Islet precursor cell (in vitro differentiated cells): ENCODE measurements at regions not wholly inside any gene's neighbourhood (a gene's known extent, or its start where the extent isn't known, plus 50 kb on each side); places are given as distances from the start of the nearest gene placed in this dataset.

Experiments used
- DNase-seq: peaks from one replicate; pipeline ENCODE4 v3.0.0-alpha.2; 2018

DNA sequence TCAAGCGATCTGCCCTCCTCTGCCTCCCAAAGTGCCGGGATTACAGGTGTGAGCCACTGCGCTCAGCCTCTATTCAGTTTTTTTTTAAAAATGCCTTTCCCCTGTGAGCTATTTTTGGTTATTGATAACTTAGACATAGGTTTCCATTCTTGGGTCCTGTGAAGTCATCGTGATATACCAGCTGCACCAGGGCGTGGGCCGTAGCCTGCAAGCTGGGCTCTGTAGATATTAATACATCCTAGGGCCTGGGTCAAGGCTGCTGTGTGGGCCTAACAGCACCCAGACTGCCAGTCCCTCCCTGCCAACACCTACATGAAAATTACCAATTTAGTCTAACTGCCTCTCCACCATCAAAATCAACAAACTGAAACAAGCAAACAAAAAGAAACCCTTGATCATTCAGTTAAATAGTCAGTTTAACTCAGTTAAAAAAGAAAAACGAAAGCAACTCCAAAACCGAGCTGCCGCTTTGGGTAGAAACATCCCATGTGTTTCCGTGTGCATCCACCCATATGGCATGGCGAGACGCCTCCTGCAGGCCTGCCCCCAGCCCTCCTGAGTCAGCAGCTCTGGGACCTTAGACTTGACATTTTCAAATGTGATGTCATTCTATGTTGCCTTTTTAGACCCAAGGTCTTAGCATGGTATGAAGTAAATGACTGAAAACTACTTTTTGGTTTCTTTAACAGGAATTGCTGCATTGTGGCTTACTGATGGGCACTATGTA lies 330.2 kb downstream of the GLRX3 start:
- no peak for DNase-seq

DNA sequence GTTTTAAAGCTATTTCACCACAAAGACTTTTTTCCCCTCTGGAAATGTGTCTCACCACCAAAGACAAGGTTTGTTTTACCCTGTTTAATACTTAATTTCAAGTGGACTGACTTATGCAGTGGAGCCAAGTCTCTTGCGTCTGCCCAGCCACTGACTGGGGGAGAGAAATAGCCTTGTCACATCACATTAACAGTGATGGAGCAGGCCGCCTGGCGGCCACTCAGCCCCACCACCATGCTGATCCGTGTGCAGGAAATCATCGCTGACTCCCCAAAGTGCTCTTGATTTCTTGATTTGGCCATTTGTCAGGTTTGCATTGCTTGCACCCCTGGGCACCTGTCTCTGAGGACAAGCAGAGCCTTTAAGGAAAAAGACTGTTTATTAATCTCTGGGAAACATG lies 334.1 kb downstream of the GLRX3 start:
- DNase-seq, result no peak

DNA sequence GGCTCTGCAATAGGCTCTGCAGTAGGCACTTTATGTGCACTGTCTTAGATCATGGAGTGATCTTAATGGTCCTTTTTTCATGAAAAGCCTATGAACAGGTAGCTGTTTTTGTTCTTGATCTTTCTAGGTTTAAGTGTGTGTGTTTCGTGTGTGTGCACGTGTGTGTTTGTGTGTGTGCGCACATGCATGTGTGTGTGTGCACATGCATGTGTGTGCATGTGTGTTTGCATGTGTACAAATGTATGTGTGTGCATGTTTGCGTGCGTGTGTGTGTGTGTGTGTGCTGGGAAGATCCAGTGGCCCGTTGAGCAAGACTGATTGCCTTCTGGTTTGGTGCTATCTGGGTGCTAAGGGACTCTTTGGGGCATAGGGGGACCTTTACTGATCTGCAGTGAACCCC lies 334.8 kb downstream of the GLRX3 start:
- peak; percentile 22 for DNase-seq

DNA sequence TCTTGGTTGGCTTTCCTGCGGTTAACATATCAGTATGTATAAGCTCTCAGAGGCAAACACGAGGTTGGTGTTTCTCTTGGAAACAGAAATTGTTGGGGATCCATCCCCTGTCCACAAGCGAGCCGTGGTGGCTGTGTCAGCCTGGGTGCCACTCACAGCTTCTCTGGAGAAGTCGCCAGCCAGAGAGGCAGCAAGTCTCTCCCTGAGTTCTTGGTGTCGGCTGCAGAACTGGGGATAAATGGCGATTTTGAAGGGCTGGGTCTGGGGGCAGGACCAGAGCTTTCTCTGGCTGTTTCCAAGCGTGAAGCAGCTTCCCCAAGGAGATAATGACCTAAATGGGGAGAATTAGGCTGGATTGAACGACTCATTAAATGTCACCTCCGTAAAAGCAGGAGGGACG lies 335.3 kb downstream of the GLRX3 start:
- DNase-seq, result peak; percentile 38

DNA sequence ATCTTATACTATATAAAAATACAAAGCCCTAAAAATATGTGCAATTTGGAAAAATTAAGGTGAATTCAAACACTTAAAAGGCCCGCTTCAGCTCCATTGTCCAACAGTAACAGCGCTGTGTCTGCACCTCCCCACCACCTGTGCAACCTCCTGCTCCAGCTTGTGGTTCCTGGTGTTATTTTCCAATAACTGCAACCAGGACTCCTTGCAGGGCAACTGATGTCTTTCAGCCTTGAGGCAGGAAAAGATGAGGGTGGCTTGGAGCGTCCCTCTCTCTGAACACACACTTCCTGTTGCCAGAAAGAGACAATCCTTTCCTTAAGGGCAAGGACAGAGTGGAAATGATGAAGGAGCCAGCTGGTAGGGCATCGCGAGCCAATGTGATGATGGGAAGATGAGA lies 336.0 kb downstream of the GLRX3 start:
- no peak for DNase-seq

DNA sequence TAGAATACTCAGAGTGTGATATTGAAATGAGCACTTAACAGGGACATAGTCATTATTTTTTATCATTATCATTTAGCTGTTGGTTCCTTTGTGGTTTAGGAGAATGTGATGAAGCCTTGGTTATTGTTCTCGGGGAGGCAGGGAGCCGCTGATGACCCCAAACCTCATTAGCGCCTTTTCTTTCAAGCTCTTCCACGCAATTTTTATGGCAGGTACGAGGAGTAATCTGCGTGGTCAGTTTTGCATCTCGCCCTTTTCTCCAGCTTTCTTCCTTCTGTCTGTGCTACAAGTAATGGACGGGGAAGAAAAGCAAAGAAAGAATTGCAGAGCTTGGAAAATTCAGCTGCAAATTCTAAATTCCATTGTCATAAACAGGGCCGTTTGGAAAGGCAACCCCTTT lies 338.4 kb downstream of the GLRX3 start:
- no peak for DNase-seq

DNA sequence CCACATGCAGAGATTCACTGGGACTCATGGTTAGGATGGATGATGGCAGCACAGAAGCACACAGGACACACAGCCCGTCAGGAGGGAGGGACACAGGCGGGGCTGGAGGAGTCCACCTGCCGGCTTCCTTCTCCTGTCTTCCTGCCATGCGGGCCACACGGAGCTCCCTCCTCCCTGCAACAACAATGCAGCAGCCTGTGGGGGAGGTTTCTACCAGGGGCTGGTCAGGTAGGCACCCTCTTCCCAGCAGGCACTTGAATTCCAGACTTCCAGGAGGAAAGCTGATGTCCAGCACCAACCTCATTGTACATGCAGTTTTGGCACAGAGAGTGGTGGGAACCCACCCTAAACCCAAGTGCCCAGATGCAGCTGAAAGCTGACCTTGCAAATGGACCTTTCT lies 341.2 kb downstream of the GLRX3 start:
- no peak for DNase-seq

DNA sequence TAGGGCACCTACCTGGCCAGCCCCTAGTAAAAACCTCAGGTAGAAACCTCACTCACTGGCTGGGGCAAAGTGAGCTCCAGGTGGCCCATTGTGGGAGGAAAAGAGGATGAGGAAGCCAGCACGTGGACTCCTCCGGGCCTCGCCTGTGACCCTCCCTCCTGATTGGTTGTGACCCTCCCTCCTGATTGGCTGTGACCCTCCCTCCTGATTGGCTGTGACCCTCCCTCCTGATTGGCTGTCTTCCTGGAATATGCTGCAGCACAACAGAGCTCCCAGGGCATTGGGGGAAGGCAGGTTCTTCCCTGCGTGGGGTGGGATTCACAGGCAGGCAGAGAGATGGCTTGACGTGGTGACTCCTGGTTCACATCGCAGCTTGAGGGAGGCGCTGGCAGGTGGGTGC lies 343.0 kb downstream of the GLRX3 start:
- no peak for DNase-seq

DNA sequence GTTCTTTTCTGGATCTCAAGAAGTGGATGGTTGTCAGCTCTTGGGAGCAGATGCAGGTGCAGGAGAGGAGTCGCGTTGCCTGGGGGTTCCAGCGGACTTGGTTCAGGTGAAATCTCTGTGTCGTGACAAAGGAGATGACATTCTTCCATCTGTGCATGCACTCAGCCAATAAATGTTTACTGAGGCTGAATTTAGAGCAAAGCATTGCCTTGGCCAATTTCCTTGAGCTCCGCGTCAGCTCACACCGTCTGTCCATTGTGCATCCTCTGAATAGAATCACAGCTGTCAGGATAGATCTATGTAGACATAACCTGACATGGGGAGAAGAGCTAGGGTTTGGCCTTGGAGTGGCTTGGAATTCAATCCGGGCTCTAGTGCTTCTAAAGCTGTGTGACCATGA lies 343.7 kb downstream of the GLRX3 start:
- no peak for DNase-seq

DNA sequence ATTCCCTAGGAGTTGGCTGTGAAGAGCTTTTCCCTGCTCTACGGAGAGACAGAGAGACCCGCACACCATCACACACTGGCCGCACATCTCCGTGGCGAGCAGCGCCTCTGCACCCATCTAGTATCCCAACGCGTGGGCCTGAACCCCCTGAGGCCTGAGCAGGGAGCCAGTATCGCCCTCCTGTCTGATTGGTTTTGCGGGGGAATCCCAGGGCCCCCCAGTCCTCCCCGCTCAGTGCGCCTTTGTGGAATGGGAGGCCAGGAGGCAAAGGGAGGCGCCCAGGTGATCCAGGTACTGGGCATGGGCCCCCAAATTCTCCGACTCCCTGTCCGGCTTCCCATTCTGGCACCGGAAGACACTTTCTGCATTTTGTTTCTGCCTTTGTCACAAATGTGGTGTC lies 344.3 kb downstream of the GLRX3 start:
- DNase-seq, result no peak

DNA sequence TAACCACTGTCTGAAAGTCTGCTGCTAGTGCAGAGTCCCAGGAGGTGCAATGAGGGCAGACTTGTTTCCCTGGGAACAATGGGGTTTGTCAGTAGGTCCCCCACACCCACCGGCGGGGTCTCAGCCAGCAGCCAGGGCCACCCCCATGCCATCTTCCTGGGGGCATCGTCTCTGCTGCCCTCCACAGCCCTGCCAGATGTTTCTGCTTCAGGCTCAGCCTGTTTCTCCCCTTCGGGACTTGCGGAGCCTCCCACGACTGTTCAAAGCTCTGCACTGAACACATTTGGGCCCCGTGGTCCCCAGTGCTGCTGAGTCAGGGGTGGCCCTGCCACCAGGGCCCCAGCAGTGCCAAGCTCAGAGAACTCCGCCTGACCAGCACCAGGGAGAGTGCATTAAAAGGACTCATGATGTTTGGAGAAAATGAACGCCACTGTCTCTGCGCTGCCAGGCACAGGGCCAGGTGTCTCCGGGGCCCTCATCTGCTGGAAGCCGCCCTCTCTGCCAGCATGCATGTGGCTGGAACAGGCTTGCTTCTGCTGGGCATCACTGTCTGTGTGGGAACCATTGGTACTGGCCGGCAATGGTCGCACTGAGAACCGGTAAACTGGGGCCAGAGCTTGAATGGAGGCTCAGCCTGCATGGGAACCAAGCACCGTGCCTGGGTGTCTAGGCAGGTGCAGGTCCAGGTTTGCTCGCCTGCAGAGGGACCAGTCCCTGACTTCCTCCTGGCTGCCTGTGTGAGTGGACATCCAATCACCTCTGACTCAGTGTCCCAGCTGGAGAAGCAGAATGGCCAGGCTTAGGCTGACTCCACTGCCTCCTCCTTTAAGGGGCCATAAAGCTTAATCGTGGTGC lies 345.1 kb downstream of the GLRX3 start:
- DNase-seq, result peak; percentile 40

DNA sequence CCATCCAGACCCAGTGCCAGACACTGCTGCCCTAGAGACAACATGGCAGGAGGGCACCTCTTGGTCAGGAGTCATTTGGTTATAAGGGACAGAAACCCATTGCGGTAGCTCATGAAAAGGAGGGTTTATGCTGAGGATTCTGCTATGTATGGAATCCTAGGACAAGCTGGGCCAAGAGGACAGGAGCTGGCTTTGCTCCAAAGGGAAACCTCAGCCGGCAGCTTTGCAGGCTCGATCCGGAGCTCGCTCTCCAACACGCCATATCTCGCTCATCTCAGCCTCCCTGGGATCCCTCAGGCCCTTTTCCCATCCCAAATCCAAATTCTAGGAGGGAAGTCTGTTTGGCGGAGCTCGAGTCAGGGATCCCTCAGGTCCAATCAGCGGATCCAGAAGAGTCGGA lies 345.7 kb downstream of the GLRX3 start:
- no peak for DNase-seq

DNA sequence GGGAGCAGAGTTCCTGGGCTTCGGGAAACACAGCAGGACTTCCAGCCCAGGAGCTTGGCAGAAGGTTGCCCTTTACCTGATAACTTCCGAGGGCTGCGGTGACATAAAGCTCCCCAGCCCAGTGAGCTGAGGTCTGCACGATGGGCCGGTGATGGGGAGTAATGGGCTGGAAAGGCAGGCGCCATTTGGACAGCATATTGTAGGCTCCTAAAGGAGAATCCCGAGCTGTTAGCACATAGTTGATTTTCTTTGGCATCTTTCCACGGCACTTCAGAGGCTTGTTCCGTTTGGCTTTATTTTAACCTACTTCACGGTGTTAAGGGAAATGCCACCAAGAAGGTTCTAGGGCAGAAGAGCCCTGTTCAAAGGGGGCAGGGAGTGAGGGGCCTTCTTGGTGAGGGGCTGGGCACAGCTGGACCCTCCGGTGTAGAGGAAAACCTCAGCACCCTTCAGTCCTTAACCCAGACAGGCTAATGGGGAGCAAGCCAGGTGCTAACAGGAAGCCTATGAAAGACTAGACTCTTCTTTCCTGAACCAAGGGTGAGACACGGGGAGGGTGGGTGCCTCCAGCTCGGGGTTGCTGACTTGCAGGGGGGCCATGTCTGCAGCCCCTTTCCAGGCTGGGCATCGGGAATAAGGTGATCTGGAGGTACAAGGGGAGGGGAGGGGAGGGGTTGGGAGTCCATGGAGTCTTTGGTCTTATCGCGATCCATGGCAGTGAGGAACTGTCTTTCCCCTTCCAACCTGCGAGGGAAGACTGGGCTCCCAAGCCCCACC lies 347.7 kb downstream of the GLRX3 start:
- DNase-seq, result no peak

DNA sequence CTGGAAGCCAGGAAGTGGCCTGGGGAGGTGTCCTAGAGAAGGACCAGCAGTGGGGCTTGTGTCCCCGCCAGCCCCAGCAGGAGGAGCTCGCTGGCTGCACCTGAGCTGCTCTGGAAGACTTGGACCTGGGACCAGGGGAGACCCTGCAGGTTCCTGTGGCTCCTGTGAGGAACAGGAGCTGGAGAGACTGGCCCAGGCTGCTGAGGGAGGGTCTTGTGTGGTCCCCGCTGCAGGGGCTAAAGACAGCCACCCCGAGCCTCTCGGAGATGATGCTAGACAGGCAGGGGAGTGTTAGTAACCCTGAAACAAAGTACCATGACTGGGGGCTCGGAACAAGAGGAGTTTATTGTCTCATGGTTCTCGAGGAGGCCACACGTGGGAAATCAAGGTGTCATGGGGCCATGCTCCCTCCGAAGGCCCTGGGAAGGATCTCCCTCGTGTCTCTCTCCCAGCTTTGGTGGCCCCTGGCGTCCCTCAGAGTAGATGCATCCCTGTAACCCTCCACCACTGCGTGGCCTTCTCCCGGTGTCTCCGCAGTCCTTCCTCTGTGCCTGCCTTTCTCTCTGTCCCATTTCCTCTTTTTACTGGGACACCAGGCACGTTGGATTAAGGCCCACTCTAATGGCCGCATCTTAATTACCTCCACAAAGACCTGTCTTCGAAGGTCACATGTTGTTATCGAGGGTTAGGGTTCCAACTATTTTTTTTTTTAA lies 348.4 kb downstream of the GLRX3 start:
- DNase-seq, result peak; percentile 50

DNA sequence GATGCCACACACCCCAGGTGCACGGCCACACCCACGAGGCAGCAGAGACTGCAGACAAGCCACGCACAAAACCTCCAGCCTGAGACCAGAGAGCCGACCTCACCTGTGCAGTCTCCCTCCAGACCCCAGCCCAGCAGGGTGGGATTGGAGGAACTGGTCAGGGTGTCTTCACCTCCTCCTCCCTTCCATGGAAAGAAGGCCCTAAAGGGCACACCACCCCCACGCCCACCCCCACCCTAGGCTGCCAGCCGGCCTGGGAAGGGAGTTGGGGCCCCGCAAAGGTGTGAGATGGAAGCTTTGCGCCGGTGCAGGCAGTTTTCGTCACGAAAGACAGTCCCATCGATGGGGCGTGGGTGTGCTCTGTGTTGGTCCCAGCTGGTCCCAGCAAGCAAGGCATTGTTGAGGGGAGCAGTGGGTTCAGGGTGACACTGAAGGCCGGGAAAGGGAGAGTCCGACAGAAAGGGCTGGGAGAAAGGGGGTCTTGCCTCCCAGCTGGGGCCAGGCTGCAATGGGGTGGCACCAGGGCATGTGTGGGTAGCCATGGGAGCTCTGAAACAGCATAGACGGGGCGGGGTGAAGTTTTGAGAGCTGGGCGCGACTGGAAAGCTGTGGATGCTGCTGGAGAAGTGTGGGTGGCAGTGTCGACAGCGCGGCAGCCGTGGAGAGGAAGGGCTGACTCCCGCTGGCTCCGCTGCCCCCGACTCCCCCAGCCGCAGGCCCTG lies 349.2 kb downstream of the GLRX3 start:
- peak; percentile 34 for DNase-seq

DNA sequence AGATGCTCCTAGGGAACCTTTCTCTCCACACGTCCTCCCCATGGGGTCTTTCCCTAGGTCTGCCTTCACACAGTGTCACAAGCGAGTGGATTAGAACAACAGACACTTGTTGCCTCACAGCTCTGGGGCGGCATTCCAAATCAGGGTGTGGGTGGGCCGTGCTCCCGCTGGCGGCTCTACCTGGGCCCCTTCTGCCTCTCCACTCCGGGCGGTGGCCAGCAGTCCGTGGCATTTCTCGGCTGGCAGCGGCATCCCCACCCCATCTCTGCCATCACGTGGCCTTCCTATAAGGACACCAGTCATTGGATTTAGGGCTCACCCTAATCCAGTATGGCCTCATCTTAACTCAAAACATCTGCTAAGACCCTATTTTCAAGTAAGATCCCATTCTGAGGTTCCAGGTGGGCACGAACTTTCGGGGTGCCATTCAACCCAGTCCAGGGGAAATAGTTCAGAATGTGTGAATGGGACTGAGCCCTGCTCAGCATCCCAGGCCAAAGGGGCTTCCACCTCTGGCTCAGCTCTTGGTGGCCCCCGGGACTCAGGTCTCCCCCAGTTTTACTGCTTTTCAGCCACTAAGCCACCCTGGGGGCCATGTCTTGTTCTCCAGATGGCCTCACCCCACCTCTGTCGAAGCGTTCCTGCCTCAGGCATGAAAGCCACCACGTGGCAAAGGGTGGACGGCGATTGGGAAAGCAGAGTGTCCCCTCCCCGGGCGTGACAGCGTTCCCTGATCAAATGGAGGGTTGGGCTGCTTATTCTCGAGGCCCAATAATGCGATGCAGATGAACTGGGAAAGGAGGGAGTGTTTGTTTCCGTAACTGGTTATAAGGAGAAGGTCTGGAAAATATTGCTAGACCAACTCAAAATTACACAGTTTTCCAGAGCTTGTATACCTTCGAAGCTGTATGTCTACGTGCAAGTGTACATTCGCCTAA lies 350.0 kb downstream of the GLRX3 start:
- no peak for DNase-seq

DNA sequence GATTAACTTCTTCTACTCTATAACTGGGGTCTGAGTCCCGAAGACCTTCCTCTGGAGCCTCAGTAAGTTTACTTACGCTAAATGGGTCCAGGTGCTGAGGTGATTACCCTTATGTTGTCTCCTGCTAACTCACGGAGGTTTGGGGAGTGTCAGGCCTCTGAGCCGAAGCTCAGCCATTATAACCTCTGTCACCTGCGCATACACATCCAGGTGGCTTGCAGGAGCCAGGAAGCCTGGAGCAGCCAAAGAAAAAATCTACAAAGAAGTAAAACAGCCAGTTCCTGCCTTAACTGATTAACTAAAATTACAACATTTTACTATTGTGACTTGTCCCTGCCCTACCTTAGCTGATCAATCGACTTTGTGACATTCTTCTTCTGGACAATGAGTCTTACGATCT lies 350.7 kb downstream of the GLRX3 start:
- no peak for DNase-seq

DNA sequence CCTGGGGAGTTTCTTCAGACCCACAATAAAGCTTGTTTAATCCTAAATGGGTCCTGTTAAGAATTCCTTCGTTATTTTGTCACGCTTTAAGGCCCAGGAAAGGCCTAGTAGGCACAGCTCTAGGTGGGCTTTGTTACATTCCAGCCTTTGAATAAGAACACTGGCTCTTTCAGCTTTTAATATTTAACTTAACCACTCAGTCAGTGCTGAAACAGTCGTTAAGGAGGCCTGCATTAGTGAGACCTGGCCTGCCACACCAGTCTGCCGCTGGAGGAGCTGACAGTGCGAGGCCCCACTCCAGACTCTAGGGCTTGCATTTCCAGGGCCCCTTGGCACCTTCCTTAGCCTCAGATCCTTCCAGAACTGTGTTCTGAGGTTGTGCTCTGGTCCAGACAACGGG lies 351.4 kb downstream of the GLRX3 start:
- no peak for DNase-seq

DNA sequence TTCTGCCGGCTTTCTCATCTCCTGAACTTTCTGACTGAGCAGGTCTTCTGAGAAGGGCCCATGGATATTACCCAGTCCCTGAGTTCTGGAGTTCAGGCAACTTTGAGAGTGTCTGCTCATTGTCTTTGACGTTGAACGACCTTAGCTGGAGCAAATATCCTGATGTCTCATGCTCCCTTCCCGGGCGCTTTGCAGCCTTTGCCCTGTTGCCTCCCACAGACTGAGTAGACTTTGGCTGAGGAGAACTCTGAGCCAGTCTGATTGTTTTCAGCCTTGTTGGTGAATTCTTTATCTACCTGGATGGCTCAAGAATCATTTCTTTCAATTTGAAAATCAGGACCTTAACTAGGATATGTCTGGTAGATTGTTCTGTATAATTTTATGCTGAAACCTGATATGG lies 353.7 kb downstream of the GLRX3 start:
- DNase-seq, result peak; percentile 47

DNA sequence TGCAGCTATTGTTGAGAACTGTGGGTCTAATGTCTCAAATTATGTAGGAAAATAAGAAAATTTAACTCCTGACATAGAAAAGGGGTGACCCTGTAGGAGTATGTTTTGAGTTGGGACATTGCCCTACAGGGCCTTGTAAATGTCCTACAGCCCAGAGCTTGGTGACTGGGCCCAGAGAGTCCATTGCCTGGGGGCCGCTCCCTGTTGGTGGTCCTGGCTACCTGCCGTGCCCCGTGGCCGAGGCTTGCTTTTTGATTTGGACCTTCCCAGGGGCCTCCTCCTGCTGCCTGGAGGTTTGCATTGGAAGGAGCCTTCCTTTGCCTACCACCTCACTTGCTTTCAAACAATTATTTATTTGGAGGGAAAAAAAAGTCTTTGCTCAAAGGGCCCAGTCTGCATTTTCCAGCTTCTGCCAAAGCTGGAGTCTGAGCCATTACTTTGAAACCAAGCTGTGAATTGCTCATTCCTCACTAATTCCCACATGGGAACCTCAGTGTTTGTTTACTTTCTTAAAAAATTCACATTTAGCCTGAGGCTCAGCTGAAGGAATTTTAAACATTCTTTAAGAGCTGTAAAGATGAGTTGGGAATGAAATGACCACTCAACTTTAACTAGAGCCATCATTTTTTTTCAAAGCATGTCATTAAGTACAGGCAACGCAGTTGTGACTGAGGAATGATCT lies 355.0 kb downstream of the GLRX3 start:
- DNase-seq, result peak; percentile 74

DNA sequence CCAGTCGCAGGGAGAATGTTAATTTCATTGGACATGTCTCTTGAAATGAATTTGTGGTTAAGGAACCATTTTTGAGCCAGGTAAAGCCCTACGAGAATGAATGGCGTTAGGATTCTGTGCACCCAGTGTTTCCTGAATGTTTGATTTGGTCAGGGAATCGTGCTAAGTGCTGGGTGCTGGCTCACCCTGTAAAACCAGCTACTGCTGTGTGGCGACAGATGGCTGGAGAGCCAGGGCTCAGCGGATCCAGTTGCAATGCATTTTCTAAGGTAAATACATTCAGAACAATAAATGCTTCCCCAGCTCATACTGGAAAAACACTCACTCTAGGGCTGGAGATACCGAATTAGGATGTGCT lies 355.5 kb downstream of the GLRX3 start:
- DNase-seq, result peak; percentile 77
